GM18909 (cell line): ENCODE measurements at regions not wholly inside any gene's neighbourhood (a gene's known extent, or its start where the extent isn't known, plus 50 kb on each side); places are given as distances from the start of the nearest gene placed in this dataset.

ENCODE experiments used
- ATAC-seq: cut with Tn5 transposase; IDR thresholded peaks from one replicate; pipeline ENCODE4 v1.9.1; 2021; ENCODE audit warnings: mild to moderate bottlenecking; ENCODE audit not compliant: unreplicated experiment, poor library complexity

DNA sequence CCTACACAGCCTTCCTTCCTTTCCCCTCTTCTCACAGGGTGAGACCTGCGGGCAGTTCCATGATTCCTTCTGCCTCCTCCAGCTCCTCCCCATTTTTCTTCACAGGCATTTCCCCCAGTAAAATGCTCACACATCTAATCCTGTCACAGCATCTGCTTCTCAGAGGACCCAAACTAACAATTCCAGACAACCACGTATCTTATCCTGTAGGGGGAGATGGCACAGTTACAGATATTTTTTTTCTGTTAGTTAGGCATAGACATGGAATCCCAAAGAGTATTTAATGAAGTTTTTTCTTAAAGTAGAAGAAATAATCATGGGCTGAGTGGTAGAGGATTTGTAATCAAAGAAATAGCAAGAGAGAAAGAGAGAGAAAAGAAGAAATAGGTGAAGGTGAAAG is 373.1 kb upstream of the ADAMTS9 start:
- ATAC-seq: no peak

- ATAC-seq: no peak
Observed at GRCh38 chr3:65052101-65052500, 364.3 kb upstream of the ADAMTS9 start.

- ATAC-seq: no peak
Observed at GRCh38 chr3:65048151-65048550, 360.4 kb upstream of the ADAMTS9 start.

DNA sequence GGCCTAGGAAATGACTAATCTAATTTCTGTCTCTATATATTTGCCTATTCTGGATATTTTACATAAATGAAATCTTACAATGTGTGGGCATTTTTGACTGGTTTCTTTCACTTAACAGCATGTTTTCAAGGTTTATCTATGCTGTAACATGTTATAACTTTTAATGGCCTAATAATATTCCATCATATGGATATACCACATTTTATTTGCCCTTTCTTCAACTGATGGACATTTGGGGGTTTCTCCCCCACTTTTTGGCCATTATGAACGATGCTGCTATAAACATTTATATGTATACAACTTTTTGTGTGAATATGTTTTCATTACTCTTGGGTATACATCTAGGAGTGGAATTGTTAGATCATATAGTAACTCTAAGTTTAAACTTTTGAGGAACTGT is 357.3 kb upstream of the ADAMTS9 start:
- ATAC-seq: no peak

GRCh38 chr3:65044401-65044800 is 356.6 kb upstream of the ADAMTS9 start:
- no peak for ATAC-seq

- no peak for ATAC-seq
Observed at GRCh38 chr3:65042675-65043074, 354.9 kb upstream of the ADAMTS9 start.

DNA sequence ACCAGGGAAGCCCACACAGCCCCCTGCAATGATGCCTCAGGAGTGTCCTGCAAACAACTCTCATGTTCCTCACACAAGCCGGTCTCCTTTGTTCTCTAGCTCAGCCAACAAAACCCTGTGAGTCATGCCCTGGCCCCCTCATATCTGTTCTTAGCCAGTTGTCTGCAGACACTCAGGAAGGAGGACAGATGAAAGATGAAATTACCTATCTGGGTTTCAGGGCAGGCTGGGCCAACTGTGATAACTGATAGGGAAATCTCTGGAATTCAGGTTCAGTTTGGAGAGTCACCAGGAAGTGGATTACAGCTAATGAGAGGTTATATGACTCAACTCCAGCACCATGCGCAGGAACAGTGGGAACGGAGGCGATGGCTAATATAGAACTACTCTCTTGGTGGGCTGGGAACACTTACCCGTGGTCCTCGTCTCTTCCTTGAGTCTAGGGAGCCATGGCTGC is 352.0 kb upstream of the ADAMTS9 start:
- no peak for ATAC-seq

GRCh38 chr3:65037861-65038260 is 350.1 kb upstream of the ADAMTS9 start:
- ATAC-seq: no peak

GRCh38 chr3:65035246-65035645 is 347.4 kb upstream of the ADAMTS9 start:
- ATAC-seq: no peak

- no peak for ATAC-seq
Observed at GRCh38 chr3:65033576-65033975, 345.8 kb upstream of the ADAMTS9 start.

DNA sequence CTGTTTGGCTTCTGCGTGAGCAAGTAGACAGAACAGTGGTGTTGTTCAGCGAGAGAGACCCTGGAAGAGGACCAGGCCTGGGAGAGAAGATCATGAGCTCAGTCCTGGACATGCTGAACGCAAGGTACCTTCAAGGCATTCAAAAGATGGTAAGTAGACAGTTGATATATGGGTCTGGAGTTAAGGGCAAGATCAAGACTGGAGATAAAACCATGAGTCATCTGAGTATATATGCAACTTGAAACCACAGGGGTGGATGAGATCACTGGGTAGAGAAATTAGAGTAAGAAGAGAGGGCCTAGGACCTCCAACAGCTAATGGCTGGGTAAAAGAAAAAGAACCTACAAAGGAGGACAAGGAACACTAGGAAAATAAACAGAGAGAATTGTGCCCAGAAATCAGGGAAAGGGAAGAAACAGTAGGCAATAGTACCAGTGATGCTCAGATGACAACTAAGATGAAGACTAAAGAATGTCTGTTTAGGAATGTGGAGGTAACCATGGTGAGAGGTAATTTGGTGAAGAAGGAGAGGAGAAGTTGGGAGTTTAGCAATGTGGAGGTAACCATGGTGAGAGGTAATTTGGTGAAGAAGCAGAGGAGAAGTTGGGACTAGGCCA is 343.2 kb upstream of the ADAMTS9 start:
- ATAC-seq: no peak

GRCh38 chr3:65030014-65030627 is 342.3 kb upstream of the ADAMTS9 start:
- no peak for ATAC-seq

DNA sequence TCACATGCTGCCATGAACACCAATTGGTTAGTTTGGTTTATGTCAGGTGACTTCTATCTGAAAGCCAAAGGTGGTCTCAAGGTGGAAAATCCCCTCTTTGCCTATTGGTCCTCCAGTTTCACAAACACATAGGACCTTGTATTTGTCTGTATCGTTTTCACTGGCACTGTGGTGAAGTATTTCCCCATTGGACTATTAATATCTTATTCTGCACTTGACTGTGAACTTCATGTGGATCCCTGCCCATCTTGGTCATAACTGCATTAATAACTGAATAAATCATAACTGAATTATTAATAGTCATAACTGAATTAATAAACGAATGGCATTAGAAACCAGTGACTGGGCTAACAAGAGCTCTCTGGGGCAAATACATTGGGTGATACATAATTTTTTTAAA is 341.3 kb upstream of the ADAMTS9 start:
- no peak for ATAC-seq

- ATAC-seq: no peak
Observed at GRCh38 chr3:65028024-65028423, 340.2 kb upstream of the ADAMTS9 start.

DNA sequence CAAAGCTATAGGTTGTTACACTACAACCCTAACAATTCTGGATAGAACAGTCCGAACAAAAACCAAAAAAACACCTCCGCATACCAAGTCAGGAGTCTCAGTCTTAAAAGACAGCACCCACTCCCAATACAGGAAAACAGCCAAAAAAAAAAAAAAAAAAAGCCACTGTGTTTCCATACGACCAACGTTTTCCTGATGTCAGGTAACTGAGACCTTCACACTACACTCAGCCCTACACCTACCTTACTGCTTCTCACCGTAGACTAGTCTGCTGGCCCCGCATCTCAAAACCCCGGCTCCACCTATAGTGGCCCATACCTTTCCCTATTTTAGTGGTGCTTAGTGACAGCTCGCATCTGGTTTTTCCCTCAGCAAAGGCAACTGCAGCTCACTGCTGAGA is 339.5 kb upstream of the ADAMTS9 start:
- ATAC-seq: no peak

- no peak for ATAC-seq
Observed at GRCh38 chr3:65026151-65026550, 338.4 kb upstream of the ADAMTS9 start.

- ATAC-seq: no peak
Observed at GRCh38 chr3:65024148-65024547, 336.3 kb upstream of the ADAMTS9 start.

DNA sequence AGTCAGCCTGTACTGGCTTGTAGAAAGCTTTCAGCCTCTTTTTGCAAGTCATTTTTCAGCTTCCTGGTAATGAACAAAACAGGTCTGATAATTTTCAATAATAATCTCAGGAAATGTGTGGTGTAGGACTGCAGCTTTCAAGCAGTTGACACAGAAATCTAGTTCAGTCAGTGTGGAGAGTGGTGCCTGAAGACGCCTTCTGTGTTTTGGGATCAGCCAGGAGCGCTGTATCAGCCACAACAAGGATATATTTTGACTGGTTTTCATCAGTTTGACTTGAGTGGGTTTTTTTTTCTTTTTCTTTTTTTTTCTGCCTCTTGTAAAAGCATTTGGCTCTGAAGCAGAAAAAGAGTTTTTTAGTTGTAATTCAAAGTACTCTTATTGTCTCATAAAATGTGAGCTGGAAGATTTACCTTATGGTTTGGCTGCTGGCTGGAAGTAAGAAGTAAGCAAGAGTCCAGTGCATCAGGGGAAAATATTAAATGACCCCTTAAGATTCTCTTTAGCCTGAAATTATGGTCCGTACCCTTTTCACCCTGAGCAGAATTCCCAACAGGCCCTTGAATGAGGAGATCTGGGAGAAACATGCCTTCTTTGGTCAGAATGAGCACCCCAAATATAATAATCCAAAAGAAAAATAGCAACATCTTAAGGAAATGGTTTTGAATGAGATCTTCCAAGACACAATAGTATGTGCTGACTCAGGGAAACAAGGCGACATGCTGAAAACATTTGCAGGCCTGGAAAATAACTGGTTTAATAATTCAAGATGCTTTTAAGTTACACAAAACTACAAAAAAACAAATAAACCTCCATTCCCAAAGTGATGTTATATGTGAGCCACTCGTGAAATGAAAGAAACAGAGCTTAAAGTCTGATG is 332.7 kb upstream of the ADAMTS9 start:
- ATAC-seq: no peak

- ATAC-seq: no peak
Observed at GRCh38 chr3:65019443-65020055, 331.7 kb upstream of the ADAMTS9 start.

DNA sequence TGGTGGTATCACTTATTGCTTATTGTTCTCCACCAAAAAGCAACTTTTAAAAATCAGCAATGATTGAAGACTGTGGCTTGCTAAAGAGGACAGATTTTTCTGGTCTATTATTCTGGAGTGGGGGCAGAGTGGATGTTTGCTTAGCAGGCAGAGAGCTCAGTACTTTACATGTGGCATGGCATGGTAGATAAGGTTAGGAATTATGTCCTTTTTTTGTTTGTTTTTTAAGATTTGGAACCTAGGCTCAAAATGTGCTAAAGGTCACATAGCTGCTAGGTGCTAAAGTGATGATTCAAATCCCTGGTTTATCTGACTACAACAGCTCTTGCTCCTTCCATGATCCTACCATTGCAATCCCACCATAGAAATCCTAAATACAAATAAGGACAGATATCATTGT is 331.0 kb upstream of the ADAMTS9 start:
- ATAC-seq: no peak

GRCh38 chr3:65017359-65017758 is 329.6 kb upstream of the ADAMTS9 start:
- no peak for ATAC-seq
